HG03520 (cell line): ENCODE measurements at regions not wholly inside any gene's neighbourhood (a gene's known extent, or its start where the extent isn't known, plus 50 kb on each side); places are given as distances from the start of the nearest gene placed in this dataset.
"Not testable (repeated sequence)": the region's sequence is repeated elsewhere in the genome, so short reads cannot be mapped to it uniquely, and the experiment has no call there.

Experiments used
- ATAC-seq: cut with Tn5 transposase; IDR thresholded peaks from one replicate; pipeline ENCODE4 v1.9.1; 2021; ENCODE audit warnings: mild to moderate bottlenecking, moderate library complexity; ENCODE audit not compliant: unreplicated experiment

- ATAC-seq: not testable (repeated sequence)
These were observed 171.1 kb upstream of the NBPF9 start for GRCh38 chr1:149274493-149274892.

DNA sequence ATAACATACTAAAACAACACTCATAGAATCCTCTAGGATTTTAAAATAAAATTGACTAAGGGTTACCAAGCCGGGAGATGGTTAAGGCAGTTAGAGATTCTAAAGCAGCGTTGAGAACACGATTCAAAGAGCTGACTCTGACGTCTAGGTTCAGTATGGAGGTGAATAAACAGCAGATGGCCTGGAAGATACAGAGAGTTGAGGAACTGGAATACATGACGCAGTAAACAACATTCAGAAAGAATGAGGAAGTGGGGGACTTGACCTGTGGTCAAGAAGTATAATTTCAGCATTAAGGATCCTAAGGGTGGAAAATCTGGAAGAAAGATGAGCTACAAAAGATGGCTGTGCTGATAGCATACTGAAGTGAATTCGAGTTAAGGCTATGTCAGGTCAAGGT is 172.5 kb upstream of the NBPF9 start:
- not testable (repeated sequence) for ATAC-seq

DNA sequence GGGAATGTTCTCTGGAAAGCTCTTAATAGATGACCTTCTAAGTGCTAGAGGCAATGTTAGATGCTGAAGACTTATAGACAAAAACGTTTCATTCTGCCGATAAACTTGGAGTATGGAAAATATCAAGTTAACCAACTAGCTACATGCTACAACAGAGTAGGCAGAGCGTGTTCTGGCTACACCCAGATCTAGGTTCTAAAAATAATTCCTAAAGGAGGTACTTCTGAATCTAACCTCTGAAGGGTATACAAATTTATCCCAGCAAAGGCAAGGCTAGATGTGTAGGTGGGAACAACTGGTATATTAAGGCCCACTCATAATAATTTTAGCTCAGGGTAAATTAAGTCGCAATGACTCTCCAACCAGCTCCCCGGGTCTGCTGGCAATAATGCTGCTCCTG is 173.1 kb upstream of the NBPF9 start:
- ATAC-seq: not testable (repeated sequence)

DNA sequence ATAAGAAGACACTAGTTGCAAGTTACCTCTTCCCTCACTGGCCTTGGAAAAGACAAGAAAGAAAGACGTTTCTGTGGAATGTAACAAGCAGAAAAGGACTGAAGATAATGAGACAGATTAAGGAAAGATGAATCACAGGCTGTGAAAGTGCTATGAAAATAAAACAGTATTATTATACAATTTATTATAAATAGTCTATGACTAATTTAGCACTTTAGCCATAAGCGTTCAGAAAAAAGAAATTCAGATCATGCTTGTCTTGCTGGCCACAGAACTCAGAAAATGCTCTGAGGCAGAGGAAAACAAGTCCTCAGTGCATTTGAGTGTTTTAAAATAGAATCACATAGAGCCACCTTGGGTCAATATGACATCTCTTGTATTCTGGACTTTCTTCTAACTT is 174.8 kb upstream of the NBPF9 start:
- not testable (repeated sequence) for ATAC-seq

GRCh38 chr1:149279015-149279414 is 175.7 kb upstream of the NBPF9 start:
- ATAC-seq: not testable (repeated sequence)

DNA sequence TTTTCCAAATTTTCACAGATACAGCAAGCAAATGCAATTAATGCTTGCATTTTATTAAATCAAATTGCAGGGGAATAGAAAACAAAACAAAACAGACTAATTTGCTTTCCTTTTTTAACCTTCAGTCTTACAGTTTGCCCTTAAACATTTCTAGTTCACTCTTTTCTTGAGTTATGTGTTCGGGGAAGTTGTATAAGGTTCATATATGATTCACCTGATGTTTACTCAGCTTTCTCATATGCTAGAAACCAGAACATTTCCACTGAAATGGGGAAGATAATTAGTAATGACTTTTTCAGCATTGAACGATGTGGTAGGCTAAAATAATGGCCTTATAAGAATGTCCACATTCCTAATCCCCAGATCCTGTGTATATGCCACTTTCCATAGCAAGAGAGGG is 176.2 kb upstream of the NBPF9 start:
- ATAC-seq: not testable (repeated sequence)

GRCh38 chr1:149284773-149285172 is 181.4 kb upstream of the NBPF9 start:
- ATAC-seq: not testable (repeated sequence)

DNA sequence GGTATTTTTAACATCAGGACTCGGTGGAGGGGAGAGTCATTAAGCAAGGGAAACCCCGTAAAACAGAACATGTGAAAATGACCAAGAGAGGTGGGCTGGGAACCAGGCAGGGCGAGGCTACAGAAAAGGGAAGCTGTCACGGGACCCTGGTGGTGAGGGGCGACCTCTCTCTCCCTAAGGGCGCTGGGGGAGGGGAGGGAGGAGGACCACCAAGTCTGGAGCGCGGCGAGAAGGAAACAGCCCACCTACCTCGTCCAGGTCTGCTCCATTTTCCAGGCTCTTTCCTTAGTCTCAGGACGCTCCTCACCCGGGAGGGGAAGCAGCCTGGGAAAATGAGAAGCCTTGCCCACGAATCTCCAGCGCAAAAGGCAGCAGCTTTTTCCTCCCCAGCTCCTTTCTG is 181.9 kb upstream of the NBPF9 start:
- not testable (repeated sequence) for ATAC-seq

- ATAC-seq: not testable (repeated sequence)
These were observed 182.3 kb upstream of the NBPF9 start for GRCh38 chr1:149285638-149286037.

- ATAC-seq: not testable (repeated sequence)
These were observed 185.2 kb upstream of the NBPF9 start for GRCh38 chr1:149288580-149288979.

GRCh38 chr1:149300478-149301218 is 174.2 kb upstream of the NBPF19 start:
- not testable (repeated sequence) for ATAC-seq

DNA sequence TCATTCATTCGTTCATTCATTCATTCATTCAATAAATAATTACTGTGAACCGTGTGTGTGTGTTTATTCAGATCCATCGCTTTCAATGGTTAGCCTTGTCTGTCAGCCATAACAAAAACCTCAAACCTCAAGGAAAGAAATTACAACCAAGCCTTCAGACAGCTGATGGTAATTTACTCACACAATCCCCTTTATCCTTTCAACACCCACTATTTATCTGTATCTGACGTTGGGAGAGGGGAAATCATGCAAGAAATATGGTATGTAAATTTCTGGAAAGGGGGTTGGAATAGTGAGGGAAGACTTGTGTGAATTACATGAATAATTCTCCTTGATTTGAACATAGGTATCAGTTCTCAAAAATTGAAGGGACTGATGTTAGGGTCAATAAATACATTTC is 173.6 kb upstream of the NBPF19 start:
- ATAC-seq: not testable (repeated sequence)

DNA sequence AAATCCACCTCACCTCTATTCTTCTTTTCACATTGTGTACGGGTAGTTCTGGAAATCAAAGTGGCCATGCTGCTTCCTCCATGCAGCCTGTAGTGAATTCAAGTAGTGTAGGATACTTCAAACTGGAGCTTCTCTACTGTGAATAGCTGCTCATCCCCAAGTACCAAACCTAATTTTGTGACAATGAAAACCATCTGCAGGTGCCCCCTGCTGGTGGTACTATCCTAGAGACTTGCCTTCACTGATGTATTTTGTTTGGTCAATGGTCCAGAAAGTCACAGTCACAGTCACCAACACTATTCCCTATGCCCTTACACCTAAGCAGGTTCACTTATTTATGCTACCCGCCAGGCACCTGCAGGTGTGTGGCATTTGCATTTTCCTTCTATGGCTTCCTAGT is 170.0 kb upstream of the NBPF19 start:
- not testable (repeated sequence) for ATAC-seq

DNA sequence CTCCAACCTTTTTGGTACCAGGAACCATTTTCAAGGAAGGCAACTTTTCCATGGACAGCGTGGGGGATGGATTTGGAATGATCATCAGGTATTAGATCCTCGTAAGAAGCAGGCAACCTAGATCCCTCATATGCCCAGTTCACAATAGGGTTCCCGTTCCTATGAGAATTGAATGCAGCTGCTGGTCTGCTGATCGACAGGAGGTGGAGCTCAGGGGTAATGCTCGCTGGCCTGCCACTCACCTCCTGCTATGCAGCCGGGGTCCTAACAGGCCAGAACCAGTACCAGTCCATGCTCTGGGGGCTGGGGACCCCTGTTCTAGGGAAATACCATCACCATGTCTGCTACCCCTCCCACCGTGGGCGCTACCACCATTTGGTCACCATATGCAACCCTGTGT is 167.2 kb upstream of the NBPF19 start:
- ATAC-seq: not testable (repeated sequence)

DNA sequence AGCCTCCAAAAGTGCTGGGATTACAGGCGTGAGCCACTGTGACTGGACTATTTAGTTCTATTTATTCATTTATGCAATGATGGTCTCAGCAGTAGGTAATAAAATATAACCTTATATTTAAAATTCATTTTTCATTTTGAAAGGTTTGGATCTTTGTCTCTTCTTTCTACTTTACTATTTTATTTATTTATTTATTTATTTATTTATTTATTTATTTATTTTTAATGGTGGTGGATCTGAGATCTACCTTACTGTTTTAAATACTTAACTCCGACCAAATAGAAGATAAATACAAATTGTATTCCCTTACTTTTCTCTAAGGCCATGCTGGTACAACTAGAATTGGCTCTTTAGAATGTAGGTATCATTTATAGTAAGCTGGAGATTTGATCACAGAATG is 159.9 kb upstream of the NBPF19 start:
- ATAC-seq: not testable (repeated sequence)

DNA sequence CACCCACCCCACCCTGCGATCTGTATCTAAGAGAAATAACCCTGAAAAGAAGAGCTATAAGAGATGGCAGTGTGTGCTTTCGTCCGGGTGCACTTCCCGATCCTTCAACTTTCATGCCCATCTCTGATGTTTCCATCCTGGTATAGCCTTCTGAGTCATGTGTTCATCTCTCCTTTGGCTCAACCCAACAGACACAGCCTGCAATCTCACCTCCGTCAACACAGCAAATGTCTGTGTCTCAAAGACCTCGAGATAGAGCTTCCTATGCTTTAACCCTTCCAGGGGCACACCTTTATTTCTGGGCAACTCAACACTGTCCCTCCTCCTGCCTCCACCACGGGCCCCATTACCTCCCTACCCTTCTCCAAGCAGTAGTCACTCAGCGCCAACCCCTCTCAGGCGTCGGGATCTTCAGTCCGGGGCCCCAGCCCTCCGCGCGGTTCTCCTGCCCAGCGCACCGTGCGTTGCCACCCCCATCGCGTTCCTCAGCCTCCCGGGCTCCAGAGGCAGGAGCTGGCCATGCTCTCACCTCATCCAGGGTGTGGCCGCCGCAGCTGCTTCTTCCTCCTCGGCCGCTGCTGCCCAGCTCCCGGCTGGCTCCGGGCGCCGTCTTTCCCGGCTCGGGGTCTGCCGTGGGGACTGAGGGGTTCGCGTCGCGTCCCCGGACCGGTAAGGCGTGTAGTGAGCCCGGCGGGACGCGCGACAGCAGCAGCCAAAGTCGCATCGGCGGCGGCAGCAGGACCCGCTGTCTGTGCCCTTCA is 153.7 kb upstream of the NBPF19 start:
- ATAC-seq: not testable (repeated sequence)

DNA sequence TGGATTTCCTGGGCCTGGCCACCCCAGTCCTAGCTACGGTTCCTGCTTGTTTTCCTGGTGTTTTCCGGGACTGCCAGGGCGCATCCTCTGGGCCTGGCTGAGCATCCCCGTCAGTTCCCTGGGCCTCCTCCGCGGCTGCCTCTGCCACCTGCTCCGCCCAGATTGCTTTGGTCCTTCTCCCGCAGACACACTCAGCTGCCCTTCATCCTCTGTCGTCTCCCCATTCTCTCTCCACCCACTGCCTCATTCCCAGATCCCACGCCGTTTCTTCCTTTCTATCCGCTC is 153.2 kb upstream of the NBPF19 start:
- ATAC-seq: not testable (repeated sequence)

DNA sequence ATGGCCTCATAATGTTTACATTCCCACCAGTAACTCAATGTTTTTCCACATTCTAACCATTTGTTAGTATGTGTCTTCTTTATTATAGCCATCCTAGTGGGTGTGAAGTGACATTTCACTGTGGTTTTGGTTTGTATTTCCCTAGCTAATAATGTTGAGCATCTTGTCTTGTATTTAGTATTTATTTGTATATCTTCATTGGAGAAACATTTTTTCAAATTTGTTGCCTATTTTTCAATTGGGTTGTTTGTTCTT is 144.8 kb upstream of the NBPF19 start:
- ATAC-seq: not testable (repeated sequence)

- ATAC-seq: not testable (repeated sequence)
These were observed 138.8 kb upstream of the NBPF19 start for GRCh38 chr1:149336082-149336481.

DNA sequence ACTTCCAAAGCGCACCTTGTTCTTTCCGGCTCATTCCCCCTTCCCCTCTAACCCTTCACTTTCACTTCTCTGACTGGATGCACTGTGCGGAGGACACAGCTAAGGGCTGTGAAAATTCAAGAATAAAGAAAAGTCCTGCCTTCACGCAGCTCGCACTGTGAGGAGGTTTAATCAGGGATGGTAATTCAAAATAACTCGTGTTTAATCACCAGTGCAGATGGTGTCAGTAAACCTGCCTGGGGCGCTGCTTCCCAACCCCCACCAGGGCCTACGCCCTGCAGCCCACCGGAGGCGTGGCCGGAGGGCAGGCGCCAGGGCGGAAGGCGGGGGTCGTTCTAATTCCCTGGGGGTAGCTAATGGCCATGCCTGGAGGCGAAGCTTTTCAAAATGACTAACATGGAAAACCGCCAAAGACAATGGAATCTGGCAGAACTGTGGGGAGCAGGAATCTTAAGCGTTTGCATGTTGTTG is 136.6 kb upstream of the NBPF19 start:
- ATAC-seq: not testable (repeated sequence)

GRCh38 chr1:149338698-149339097 is 136.1 kb upstream of the NBPF19 start:
- not testable (repeated sequence) for ATAC-seq

DNA sequence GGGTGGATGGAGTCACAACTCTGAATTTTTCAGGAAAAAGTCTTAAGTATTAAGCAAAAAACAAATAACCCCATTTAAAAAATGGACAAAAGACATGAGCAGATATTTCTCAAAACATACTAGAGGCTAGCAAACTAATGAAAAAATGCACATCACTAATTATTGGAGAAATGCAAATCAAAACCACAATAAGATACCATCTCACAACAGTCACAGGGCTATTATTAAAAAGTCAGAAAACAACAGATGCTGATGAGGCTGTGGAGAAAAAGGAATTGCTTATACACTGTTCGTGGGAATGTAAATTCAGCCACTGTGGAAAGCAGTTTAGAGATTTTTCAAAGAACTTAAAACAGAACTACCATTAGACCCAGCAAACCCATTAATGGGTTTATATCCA is 125.4 kb upstream of the NBPF19 start:
- not testable (repeated sequence) for ATAC-seq
